Skin epidermis (tissue), 12 donors: ENCODE measurements at regions not wholly inside any gene's neighbourhood (a gene's known extent, or its start where the extent isn't known, plus 50 kb on each side); places are given as distances from the start of the nearest gene placed in this dataset.
A peak's percentile ranks its signal among the peaks of the same experiment; 100 is the strongest.

Experiments
- H3K27ac ChIP-seq, 21 experiments: fragments of 200-600 bp; sonication (generic) in 11 of 21; one replicate each; pipeline ENCODE4 v1.5.0; 2020; ENCODE audit warnings: mild to moderate bottlenecking in 3 of 21, inconsistent platforms in 2 of 21, moderate library complexity in 2 of 21
- H3K4me3 ChIP-seq, 7 experiments: fragments of 200-600 bp; sonication (generic) in 2 of 7; one replicate each; pipeline ENCODE4 v1.5.0; 2020; ENCODE audit warnings: inconsistent platforms in 2 of 7, mild to moderate bottlenecking in 2 of 7, moderate library complexity in 1 of 7

DNA sequence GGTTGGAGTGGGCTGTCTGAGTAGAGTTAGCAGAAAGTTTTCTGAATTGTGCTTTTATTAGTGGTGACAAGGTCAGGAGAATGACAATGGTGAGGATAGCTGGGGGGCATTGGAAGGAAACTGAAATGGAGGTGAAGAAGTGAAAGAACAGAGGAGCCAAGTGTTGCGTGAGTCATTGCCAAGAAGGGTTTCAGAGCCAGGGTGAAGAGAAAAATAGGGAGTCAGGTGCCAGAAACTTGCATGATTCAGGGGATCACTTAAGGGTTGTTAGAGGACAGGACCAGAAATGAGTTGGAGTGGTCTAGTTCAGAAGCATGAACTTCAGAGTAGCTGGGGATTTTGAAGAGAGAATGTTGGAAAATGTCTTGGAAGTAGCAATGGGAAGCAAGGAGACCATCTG, 86.0 kb upstream of the GALNT15 start:
- no peak overlapping the region for H3K27ac ChIP-seq
- no peak overlapping the region for H3K4me3 ChIP-seq

DNA sequence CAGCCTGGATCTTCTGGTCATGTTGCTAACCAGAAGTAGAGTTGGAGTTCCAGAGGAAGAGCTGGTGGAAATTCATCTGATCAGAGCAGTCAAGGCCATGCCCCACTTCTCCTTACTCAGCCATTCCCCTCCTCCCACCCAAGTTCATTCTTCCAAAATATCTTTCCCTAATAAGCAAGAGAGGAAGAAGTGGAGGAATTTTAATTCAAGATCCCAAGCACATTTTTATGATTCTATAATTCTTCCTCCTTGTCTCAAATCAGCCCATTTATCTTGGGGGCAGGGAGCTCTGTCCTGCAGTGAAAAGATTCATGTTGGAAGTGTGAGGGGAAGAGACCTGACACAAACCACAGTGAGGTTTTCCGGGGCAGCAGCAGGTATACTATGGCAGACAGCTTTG, 85.0 kb upstream of the GALNT15 start:
- peak overlapping the region in 4 of 21 experiments; percentile 10 to 49 (median 24) for H3K27ac ChIP-seq
- H3K4me3 ChIP-seq: no peak overlapping the region

DNA sequence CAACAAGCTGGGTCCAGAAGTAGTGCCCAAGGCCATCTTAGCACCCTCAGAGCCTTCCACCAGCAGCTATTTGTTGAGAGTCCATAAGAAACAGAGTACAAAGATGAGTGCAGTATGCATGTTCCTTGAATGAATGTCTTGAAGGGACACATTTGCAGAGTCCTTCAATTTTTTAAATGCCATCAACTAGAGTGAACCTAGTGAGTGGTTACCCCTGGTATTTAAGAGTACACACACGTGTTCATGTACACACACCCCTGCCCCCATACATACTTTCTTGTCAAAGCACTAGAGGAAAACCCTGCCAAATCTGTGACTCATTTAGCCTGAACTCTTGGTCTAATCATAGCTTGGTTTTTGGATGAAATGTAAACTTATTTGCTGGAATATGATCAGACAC, 84.5 kb upstream of the GALNT15 start:
- Histone ChIP-seq H3K4me3 (no peak overlapping the region), H3K27ac (peak overlapping the region in 4 of 21 experiments; percentile 12 to 56 (median 42))

DNA sequence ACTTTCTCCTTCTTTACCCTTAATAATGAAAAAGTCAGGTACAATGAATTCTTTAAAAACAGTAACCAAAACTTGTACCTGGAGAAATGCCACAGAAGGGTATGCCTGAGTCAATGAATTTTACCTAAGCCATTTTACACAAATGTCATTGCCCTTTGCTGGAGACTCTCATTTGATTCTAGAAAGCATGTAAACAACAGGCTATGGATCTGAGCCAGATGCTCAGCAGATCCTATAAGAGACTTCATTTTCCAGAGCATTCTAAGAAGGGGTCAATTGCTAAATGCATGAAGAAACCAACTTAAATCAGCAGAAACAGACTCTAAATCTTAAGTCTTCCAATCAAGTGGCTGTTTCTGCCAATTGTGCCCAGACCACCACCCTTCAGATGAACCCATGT, 83.8 kb upstream of the GALNT15 start:
- H3K4me3 ChIP-seq: no peak overlapping the region
- peak overlapping the region in 4 of 21 experiments; percentile 12 to 56 (median 31) for H3K27ac ChIP-seq

DNA sequence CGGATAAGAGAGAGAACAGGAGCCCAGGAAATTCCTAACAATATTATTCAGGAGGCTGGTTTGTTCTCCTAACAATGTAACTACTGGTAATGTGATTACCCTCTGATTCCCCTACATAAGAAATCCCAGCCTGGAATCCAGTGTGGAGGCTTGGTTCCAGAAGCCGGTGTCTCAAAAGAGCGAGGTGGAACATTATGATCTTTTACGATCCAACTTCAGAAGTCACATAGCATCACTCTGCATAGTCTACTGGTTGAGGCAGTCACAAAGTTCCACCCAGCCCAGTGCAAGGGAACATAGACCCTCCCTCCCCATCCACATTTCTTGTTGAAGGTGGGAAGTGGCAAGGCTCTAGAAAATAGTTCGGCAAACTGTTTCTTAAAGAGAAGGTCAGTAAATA, 81.6 kb upstream of the GALNT15 start:
- H3K4me3 ChIP-seq: no peak overlapping the region

DNA sequence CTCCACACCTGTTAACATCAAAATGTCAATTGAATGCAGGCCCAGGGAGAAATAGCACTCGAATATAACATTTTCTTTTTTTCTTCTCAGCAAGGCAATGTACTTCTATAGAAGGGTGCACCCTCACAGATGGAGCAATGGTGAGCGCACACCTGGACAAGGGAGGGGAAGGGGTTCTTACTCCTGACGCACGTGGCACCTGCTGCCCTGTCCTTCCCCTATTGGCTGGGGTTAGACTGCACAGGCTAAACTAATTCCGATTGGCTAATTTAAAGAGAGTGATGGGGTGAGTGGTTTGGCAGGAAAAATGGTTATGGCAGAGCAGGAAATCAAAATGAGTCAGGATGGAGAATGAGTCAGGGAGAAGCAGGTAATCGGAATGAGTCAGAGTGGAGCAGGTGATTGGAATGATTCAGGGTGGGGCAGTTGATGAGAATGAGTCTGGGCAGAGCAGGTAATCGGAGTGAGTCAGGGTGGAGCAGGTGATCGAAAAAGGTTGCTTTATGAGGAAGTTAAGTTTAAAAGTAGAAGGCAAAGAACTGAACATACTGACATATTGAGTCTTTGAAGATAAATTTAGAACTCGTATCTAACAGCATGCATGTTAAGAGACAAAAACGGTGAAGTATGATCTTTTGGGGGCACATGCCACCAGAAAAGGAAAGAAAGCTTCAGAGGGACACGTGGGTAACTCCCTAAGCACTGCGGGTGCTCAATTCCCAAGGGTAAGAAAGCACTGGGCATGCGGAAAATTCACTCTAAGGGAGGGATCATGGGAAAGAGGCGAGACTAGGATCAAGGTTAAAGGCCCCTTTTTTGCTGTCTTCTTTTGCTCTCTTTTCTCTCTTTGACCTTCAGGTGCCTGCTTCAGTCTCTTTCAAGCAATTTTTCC, 72.9 kb upstream of the GALNT15 start:
- peak overlapping the region in 19 of 21 experiments; percentile 2 to 89 (median 63) for H3K27ac ChIP-seq

More for the DNA sequence above, 81.6 kb upstream of the GALNT15 start:
- H3K27ac ChIP-seq: peak overlapping the region in 1 of 21 experiments; percentile 21

DNA sequence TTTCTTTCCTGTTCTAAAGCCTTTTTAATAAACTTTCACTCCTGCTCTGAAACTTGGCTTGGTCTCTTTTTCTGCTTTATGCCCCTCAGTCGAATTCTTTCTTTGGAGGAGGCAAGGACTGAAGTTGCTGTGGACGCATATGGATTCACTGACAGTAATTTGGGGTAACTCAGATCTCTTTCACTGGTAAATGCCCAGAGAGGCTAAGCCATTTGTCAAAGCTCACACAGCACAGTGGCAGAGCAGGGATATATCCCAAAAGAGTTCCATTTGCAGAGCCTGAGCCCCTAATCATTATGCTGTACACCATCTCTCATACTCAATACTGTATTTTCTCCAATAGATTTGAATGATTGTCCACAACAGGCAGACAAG, 72.3 kb upstream of the GALNT15 start:
- Histone ChIP-seq H3K4me3 (no peak overlapping the region), H3K27ac (peak overlapping the region in 18 of 21 experiments; percentile 2 to 89 (median 64))

More for the DNA sequence above, 72.9 kb upstream of the GALNT15 start:
- H3K4me3 ChIP-seq: no peak overlapping the region

DNA sequence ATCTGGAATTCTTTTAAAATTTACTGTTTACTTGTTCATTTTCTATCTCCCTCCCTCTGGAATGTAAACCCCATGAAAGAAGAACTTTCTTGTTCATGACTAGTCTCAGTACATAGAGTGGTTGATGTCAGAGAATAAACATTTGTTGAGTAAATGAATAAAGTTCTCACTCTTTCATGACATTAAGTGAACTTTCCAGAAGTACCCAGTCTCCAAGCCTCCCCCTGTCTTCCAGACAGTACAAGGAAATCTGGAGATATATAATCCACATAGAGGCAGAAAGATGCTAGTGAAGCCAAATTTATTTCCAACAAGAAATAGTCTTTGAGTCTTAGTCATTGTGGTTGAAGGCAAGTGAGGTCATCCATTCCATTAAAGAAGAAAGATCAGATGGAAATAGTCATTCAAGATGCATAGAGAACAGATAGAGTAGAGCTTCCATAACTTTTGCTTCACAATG, 71.5 kb upstream of the GALNT15 start:
- H3K27ac ChIP-seq: peak overlapping the region in 9 of 21 experiments; percentile 7 to 89 (median 50)
- H3K4me3 ChIP-seq: no peak overlapping the region

DNA sequence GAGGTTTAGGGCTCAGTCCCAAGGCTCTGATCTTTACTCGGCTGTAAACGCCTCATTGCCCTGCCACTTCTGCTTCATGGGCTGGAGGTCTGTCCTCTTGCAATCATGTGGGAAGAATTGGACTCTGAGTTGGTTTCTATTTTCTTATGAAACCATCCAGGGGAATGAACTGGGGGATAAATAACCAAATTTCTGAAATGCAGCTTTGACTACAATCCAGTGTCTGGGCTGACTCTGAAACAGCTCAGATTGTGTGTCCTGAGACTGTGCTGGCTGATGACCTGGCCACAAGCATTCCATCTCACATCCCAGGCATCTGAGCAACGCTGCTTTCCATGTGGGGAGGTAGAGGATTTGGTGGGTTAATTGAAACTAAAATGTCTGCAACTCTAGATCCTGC, 71.0 kb upstream of the GALNT15 start:
- peak overlapping the region in 9 of 21 experiments; percentile 7 to 89 (median 50) for H3K27ac ChIP-seq
- no peak overlapping the region for H3K4me3 ChIP-seq

DNA sequence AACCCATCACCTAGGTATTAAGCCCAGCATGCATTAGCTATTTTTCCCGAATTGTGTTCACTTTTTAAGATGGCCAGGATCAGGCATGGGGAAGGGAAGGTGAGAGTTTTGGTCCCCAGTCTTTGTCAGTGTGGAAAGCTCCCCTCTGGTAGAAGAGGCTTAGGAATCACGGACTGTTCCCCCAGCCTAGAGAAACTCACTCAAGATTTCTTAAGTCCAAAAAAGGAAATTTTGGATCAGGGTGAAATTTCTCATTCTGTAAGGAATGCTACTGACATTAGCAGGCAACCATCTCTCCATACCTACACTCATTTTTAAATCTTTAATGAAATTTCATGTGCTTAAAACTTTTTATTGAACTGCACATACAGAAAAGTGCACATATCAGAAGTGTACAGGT, 70.3 kb upstream of the GALNT15 start:
- Histone ChIP-seq H3K4me3 (no peak overlapping the region), H3K27ac (peak overlapping the region in 7 of 21 experiments; percentile 22 to 89 (median 59))

DNA sequence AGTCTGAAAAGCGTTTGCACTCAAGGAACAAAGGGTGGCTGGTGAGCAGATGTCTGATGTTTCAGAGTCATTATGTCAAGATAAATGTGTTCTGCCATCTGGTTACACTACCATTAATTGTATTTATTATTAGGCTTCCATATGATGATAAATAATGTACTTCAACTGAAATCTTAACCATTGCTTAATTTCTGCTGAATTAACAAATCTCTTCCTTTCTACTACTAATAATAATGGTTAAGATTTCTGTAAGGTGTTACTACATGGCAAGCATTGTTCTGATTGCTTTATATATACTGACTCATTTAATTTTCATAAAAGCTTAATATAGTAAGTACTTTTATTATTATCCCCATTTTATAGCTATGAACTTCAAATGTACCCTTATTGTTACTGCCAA, 68.4 kb upstream of the GALNT15 start:
- Histone ChIP-seq H3K4me3 (no peak overlapping the region), H3K27ac (no peak overlapping the region)

DNA sequence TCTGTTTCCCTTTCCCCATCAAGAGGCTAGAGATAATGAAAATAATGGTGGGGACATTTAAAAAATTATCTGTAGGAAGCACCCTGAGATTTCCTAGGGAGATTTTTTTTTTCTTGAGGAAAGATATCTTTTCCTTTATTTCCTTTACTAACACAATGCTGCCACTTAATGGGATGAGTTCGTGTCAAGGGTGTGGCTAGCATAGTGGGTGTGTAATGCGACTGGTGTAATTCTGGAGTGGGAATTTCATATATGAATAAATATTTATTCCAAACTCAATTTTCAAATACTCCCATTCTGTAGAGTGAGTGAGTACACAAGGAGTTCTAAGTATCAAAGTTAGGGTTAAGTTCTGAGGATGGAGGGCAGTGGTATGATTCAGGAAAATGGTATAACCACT, 66.1 kb upstream of the GALNT15 start:
- H3K27ac ChIP-seq: no peak overlapping the region
- H3K4me3 ChIP-seq: no peak overlapping the region

DNA sequence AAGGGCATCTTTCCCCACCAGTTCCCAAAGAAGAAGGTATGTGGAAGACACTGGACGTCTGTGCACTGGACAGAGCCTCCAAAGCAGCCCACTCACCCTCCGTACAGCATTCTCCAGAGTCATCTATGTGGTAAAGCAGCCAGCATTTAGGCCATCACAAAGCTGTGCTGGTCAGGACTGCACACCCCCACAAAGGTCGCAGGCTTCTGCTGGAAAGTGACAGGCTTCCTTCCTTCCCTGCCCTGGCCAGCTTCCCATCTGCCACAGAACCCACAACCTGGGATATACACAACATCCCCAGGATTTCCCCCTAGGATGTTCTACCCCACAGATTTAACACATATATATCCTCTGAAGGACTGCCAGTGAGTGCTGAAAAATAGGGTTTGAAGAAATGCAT, 64.6 kb upstream of the GALNT15 start:
- peak overlapping the region in 3 of 21 experiments; percentile 3 to 56 (median 9) for H3K27ac ChIP-seq

DNA sequence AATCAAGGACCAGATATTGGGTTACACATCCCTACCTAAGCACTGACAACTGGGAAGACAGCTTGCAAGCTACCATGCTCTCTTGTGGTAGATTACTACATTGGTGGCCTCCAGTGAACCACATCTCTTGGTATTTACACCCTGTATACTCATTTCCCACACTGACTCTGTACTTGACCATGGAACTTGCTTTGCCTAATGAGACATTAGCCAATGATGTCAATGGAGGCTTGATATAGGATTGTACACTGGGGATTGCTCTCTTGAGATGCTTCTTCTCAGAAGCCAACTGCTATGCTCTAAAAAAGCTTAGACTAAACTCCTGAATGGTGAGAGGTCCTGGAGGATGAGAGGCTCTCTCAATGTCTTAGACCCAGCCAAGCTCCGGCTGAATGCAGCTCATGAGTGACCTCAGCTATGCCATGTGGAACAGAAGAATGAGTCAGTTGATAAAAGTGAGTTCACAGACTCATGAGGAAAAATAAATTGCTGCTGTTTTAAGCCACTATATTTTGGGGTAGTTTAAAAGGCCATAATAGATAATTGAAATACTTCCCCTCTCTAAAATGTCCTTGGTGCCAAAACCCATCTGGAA, 61.5 kb upstream of the GALNT15 start:
- peak overlapping the region in 8 of 21 experiments; percentile 29 to 76 (median 58) for H3K27ac ChIP-seq

More for the DNA sequence above, 64.6 kb upstream of the GALNT15 start:
- H3K4me3 ChIP-seq: no peak overlapping the region

DNA sequence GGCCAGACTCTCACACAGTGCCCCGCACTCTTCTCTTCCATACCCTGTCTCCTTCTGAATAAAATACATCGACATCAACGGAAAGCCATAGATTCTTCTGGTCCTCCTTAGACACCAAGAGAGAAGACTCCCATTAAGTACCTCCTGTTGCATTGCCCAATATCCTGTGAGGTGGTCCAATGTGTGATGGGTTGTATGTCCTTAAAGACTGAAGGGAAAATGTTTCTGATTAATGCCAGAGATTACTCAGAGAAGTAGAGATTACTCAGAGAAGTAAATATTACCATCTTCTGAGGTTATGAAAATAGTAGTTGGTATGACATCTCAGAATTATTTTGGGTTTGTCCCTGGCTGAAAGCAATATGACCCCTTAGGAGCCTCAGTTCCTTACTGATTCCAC, 60.8 kb upstream of the GALNT15 start:
- Histone ChIP-seq H3K4me3 (no peak overlapping the region), H3K27ac (peak overlapping the region in 8 of 21 experiments; percentile 44 to 76 (median 58))

More for the DNA sequence above, 61.5 kb upstream of the GALNT15 start:
- no peak overlapping the region for H3K4me3 ChIP-seq

DNA sequence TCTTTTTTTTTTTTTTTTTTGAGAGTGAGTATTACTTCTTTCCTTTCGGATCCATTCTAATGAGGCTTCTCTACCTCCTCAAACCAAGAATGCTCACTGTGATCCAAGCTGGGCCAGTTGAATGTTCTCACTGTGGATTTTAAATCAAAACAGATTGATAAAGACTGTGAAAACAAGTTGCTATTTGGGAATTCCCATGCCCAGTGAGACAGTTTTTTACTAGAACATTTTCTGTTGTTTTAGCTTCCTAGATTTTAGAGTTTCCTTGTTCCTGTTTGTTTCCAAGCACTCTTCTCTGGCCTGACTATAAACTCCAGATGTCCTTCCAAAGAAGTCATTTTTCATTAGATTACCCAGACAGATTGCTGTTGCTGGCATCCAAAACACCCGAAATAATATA, 60.1 kb upstream of the GALNT15 start:
- peak overlapping the region in 8 of 21 experiments; percentile 30 to 76 (median 54) for H3K27ac ChIP-seq
- no peak overlapping the region for H3K4me3 ChIP-seq

DNA sequence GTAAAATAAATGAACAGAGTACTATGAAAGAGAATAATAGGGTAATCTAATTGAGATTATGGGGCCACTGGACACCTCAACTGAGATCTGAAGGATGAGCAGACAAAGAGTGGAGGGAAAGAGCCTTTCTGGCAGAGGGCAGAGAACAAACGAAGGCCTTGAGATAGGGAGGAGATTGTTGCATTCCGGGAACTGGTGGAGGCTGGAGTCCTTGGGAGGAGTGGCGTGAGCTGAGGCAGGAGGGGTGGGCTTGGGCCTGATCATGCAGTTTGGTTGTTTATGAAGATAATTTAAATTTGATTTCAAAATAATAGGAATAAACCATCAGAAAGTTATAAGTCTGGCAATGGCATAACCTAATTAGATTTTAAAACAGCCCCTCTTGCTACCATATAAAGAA, 59.5 kb upstream of the GALNT15 start:
- peak overlapping the region in 6 of 21 experiments; percentile 48 to 76 (median 59) for H3K27ac ChIP-seq
- H3K4me3 ChIP-seq: no peak overlapping the region

DNA sequence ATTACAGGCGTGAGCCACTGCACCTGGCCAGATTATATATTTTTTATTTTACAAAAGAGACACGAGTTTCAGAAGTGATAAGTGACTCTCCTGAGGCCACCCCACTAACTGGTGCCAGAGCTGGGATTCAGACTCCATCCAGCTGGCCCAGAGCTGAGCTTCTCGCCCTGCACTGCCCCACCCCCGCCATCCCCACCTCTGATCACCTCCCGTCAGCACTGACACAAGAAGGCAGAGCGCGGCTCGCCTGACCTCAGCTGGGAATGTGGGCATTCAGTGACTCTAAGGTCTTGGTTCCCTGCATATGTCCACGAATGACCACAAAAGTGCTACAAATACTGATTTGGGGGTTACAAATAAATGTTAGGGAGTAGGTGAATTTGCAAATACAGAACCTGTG, 56.1 kb upstream of the GALNT15 start:
- H3K4me3 ChIP-seq: no peak overlapping the region
- H3K27ac ChIP-seq: no peak overlapping the region

DNA sequence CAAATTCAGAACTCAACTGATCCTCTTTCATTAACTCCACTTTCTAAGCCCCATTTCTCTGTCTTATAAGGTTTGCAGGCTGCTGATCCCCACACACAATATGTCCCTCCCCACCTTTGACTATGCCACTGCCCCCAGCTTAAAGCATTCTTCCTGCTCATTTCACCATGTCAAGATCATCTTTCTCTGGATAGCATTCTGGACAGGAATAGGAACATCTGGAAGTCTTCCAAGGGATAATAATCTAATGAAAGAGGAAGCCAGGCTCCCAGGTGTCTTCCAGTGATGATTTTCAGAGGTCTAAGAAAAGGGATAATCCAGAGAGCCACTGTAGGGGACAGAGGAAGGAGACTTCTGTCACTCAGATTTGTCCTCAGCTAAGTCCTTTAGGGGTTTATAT, 54.6 kb upstream of the GALNT15 start:
- Histone ChIP-seq H3K27ac (no peak overlapping the region), H3K4me3 (no peak overlapping the region)

DNA sequence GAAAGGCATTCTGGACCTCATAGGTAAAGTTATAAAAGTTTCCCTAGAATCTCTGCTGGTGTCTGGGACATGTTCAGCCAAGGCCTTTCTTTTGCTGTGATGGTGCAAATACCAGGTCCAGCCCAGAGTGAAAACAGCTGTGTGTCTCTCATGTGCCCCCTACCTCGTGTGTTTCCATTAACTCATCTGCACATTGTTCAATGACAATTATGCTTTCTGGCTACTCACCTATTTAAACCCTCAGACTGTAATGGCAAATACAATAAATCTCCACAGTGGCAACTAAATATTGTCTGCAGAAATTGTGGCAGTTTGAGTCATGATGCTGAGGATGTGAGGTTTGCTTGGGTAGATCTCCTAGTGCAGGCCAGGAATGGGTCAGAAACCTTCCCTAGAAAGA, 53.1 kb upstream of the GALNT15 start:
- Histone ChIP-seq H3K27ac (peak overlapping the region in 1 of 21 experiments; percentile 20), H3K4me3 (no peak overlapping the region)

DNA sequence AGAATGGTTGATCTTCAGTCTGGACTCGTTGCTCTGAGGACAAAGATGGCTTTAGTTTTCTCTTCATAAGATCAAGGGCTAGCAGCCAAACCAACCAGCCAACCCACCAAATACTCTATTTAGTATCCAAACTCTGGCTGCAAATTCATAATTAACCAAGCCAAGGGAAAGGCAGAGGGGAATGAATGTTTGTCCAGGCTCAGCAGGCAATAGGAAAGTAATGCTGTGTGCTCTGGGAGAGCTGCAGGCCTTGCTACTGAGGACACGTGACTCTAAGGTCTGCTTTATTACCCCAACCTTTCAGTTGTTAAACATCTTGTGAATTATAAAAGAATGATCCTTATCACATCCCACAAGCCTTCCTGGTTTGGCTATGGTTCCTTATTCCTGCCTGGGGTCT, 52.3 kb upstream of the GALNT15 start:
- Histone ChIP-seq H3K4me3 (no peak overlapping the region), H3K27ac (peak overlapping the region in 6 of 21 experiments; percentile 8 to 61 (median 22))
